Osteocyte (in vitro differentiated cells): ENCODE measurements at regions not wholly inside any gene's neighbourhood (a gene's known extent, or its start where the extent isn't known, plus 50 kb on each side); places are given as distances from the start of the nearest gene placed in this dataset.

Source experiments
- DNase-seq: peaks from one replicate; pipeline ENCODE4 v3.0.0; 2021; ENCODE audit warnings: mixed read lengths; ENCODE audit not compliant: unreplicated experiment; ENCODE audit errors: extremely low spot score
- H3K27ac Mint-ChIP-seq: one replicate; pipeline ENCODE4 v1.8.0; 2021; ENCODE audit warnings: mild to moderate bottlenecking, mixed read lengths; ENCODE audit not compliant: unreplicated experiment
- H3K27me3 Mint-ChIP-seq: one replicate; pipeline ENCODE4 v1.8.0; 2021; ENCODE audit warnings: mixed read lengths; ENCODE audit not compliant: unreplicated experiment
- H3K36me3 Mint-ChIP-seq: one replicate; pipeline ENCODE4 v1.8.0; 2021; ENCODE audit warnings: mixed read lengths; ENCODE audit not compliant: unreplicated experiment
- H3K4me1 Mint-ChIP-seq: one replicate; pipeline ENCODE4 v1.8.0; 2021; ENCODE audit warnings: mixed read lengths; ENCODE audit not compliant: unreplicated experiment
- H3K4me3 Mint-ChIP-seq: one replicate; pipeline ENCODE4 v1.8.0; 2021; ENCODE audit warnings: mild to moderate bottlenecking, moderate library complexity, mixed read lengths; ENCODE audit not compliant: unreplicated experiment
- H3K9me3 Mint-ChIP-seq: one replicate; pipeline ENCODE4 v1.8.0; 2021; ENCODE audit warnings: mixed read lengths; ENCODE audit not compliant: unreplicated experiment
- TF ChIP-seq, protein P1 (sequence below): fragments of 200-600 bp; sonication (generic); IDR thresholded peaks from 2 replicates; pipeline ENCODE4 v1.5.0; 2021; ENCODE audit warnings: antibody characterized with exemption, mild to moderate bottlenecking, moderate library complexity

DNA sequence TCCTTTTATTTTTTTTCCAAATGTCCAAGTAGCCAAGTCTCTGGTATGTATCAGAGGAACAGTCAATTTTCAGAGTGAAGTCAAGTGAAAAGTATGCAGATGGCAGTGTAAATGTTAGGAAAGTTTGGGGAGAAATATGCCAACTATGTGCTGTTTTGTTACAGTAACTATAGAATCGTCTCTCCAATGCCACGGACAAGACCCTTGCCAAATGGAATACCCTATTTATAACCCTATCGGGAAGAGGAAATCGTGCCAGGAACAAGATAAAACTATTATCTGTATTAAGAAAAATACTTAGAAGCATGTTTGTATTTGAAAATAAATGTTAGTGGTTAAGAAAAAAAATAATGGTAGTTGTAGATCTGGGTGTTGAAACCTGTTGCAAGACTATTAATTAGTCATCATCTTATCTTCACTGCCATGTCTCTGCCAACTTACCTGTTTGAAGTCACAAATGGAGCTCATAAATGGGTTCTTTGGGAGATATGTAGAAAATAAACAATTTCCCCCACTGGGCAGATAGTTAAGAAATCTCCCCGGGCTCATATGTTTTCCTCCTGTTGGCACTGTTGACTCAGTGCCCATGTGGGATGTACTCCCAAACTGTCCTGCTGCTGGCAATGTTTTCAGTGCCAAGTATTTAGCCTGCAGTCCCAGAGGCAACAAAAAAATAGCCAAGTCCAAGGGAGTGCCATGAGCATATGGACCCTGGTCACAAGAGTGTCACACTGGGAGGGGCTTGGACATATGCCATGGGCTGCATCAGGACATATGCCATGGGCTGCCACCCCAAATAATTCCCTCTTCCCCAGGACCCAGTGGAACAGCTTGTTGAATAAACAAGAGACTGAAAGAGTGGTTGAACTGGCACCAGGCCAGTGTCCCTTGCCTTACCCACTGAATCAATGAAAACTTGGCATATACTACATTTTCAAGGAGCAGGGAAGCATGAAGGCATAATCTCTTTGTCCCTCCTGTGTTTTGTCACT lies 366.9 kb downstream of the OSR1 start:
- Mint-ChIP-seq H3K36me3 (no peaks in the 10 kb centered on the region), H3K4me3 (no peak overlapping the region), H3K9me3 (no peaks in the 10 kb centered on the region), H3K27me3 (no peaks in the 10 kb centered on the region), H3K27ac (peak overlapping the region; percentile 86), H3K4me1 (peaks cover 71% of the 10 kb centered on the region)
- DNase-seq, result peak; percentile 86
- TF ChIP-seq, protein P1, sequence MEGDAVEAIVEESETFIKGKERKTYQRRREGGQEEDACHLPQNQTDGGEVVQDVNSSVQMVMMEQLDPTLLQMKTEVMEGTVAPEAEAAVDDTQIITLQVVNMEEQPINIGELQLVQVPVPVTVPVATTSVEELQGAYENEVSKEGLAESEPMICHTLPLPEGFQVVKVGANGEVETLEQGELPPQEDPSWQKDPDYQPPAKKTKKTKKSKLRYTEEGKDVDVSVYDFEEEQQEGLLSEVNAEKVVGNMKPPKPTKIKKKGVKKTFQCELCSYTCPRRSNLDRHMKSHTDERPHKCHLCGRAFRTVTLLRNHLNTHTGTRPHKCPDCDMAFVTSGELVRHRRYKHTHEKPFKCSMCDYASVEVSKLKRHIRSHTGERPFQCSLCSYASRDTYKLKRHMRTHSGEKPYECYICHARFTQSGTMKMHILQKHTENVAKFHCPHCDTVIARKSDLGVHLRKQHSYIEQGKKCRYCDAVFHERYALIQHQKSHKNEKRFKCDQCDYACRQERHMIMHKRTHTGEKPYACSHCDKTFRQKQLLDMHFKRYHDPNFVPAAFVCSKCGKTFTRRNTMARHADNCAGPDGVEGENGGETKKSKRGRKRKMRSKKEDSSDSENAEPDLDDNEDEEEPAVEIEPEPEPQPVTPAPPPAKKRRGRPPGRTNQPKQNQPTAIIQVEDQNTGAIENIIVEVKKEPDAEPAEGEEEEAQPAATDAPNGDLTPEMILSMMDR, result no peak

DNA sequence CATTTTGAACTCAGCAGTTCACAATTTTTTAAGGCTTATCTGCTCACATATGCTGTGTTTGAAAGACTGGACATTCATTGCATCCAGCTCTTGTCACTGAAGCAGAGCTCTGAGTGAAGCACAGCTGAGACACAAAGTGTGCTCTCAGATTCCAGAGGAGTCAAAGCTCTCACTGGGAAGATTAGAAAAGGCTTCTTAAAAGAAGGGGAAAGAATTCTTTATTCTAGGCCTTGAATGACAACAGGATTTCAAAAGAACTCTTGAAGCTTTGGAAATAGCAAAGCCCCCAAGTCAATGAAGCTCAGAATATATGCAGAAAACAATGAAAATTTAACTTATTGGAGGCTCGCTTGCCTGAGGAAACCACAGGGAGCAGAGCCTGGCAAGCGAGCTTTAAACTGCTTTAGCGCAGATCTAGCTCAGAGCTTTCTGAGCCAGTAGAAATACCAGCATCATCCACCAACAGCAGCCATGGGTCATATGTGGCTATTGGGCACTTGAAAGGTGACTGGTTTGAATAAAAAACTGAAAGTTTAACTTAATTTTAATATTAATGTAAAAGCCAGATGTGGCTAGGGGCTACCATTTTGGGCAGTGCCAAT lies 369.7 kb downstream of the OSR1 start:
- H3K4me1 Mint-ChIP-seq, result peaks cover 78% of the 10 kb centered on the region
- peak overlapping the region; percentile 58 for H3K27ac Mint-ChIP-seq
- H3K27me3 Mint-ChIP-seq, result no peaks in the 10 kb centered on the region
- TF ChIP-seq, protein P1, result no peak
- H3K36me3 Mint-ChIP-seq, result no peaks in the 10 kb centered on the region
- DNase-seq, result no peak
- H3K9me3 Mint-ChIP-seq, result no peaks in the 10 kb centered on the region
- H3K4me3 Mint-ChIP-seq, result no peak overlapping the region

DNA sequence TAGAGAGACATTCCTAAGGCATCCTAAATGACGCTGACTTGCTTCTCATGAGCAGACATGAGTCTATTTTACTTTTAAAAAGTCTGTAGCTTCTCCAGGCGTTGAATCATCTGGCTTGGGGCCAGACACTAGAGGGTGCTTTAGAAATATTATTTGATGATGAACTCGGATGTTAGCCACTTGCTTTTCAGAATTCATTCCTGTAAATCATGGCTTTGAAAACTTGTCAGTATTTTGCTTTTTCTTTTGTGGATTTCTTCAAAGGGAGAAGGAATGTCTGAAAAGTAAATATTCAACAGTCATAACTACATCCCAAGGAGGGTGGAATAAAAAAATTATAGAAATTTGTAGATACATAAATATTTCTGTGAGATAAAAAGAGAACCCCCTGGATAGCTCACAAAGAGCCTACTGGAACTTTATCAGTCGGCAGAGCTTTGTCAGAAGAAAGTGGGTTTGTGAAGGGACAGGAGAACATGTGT lies 370.8 kb downstream of the OSR1 start:
- DNase-seq, result peak; percentile 87
- Mint-ChIP-seq H3K36me3 (no peaks in the 10 kb centered on the region), H3K27ac (peak overlapping the region; percentile 79), H3K4me1 (peaks cover 73% of the 10 kb centered on the region), H3K9me3 (no peaks in the 10 kb centered on the region), H3K27me3 (no peaks in the 10 kb centered on the region), H3K4me3 (no peak overlapping the region)
- TF ChIP-seq, protein P1, result peak; percentile 57

DNA sequence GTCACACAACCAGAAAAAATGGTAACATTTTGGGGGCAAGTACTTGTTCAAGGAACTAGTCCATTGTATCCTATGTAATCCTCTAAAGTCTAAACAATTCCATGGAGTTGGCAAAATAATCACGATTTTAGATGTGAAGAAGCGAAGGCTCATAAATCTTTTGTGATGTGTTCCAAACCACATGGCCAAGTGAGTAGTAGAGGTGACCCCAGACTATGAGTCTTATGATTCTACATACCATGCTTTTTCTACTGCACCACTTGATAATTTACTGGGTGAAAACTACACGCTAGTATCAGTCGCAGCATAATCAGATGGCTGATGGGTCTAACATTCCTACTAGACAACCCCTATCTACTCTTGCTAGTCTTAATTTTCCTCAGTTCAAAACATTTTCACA lies 371.4 kb downstream of the OSR1 start:
- Mint-ChIP-seq H3K36me3 (no peaks in the 10 kb centered on the region), H3K27me3 (no peaks in the 10 kb centered on the region)

More for the DNA sequence above, 371.4 kb downstream of the OSR1 start:
- no peaks in the 10 kb centered on the region for H3K9me3 Mint-ChIP-seq
- DNase-seq, result no peak
- H3K27ac Mint-ChIP-seq, result peak overlapping the region; percentile 79
- TF ChIP-seq, protein P1, result no peak
- peaks cover 71% of the 10 kb centered on the region for H3K4me1 Mint-ChIP-seq
- H3K4me3 Mint-ChIP-seq, result no peak overlapping the region
